ENCODE measurements at regions not wholly inside any gene's neighbourhood (a gene's known extent, or its start where the extent isn't known, plus 50 kb on each side); places are given as distances from the start of the nearest gene placed in this dataset.

GRCh38 chr3:31159331-31160039 is 265.0 kb upstream of the GADL1 start:
- Histone ChIP-seq H3K4me2 (no peak overlapping the region), H3K4me3 (IDR thresholded peaks at IDR 0.05; ENCODE audit: insufficient read depth, low read depth, low read length) (no peak overlapping the region), H3K4me1 (ENCODE audit: low read depth, poor library complexity, severe bottlenecking) (no peaks in the 10 kb centered on the region), H3K27me3 (ENCODE audit: insufficient read depth, low read depth) (no peaks in the 10 kb centered on the region), H3K27ac (no peak overlapping the region), H3K36me3 (ENCODE audit: insufficient read depth) (no peaks in the 10 kb centered on the region), H4K20me1 (ENCODE audit: insufficient read depth) (no peaks in the 10 kb centered on the region), H3K9ac (no peak overlapping the region), H3K79me2 (ENCODE audit: insufficient read depth, low read depth) (no peaks in the 10 kb centered on the region), H2AFZ (ENCODE audit: low read depth) (no peak overlapping the region)
- TF ChIP-seq CTCF (conservative IDR thresholded peaks at IDR 0.05; ENCODE audit: low read depth, low read length): no peak

GRCh38 chr3:31161889-31162288 is 267.4 kb upstream of the GADL1 start:
- Histone ChIP-seq H3K79me2 (ENCODE audit: insufficient read depth, low read depth) (no peaks in the 10 kb centered on the region), H3K4me2 (no peak overlapping the region), H3K4me1 (ENCODE audit: low read depth, poor library complexity, severe bottlenecking) (no peaks in the 10 kb centered on the region), H3K27me3 (ENCODE audit: insufficient read depth, low read depth) (no peaks in the 10 kb centered on the region), H2AFZ (ENCODE audit: low read depth) (no peak overlapping the region), H3K36me3 (ENCODE audit: insufficient read depth) (no peaks in the 10 kb centered on the region), H3K4me3 (IDR thresholded peaks at IDR 0.05; ENCODE audit: insufficient read depth, low read depth, low read length) (no peak overlapping the region), H4K20me1 (ENCODE audit: insufficient read depth) (no peaks in the 10 kb centered on the region), H3K27ac (no peak overlapping the region), H3K9ac (no peak overlapping the region)
- TF ChIP-seq CTCF (conservative IDR thresholded peaks at IDR 0.05; ENCODE audit: low read depth, low read length): no peak

GRCh38 chr3:31164381-31164780 is 269.9 kb upstream of the GADL1 start:
- Histone ChIP-seq H4K20me1 (ENCODE audit: insufficient read depth) (no peaks in the 10 kb centered on the region), H3K4me1 (ENCODE audit: low read depth, poor library complexity, severe bottlenecking) (no peaks in the 10 kb centered on the region), H3K27me3 (ENCODE audit: insufficient read depth, low read depth) (no peaks in the 10 kb centered on the region), H3K9ac (no peak overlapping the region), H2AFZ (ENCODE audit: low read depth) (no peak overlapping the region), H3K4me3 (IDR thresholded peaks at IDR 0.05; ENCODE audit: insufficient read depth, low read depth, low read length) (no peak overlapping the region), H3K36me3 (ENCODE audit: insufficient read depth) (no peaks in the 10 kb centered on the region), H3K27ac (no peak overlapping the region), H3K4me2 (no peak overlapping the region), H3K79me2 (ENCODE audit: insufficient read depth, low read depth) (no peaks in the 10 kb centered on the region)
- no peak for TF ChIP-seq CTCF (conservative IDR thresholded peaks at IDR 0.05; ENCODE audit: low read depth, low read length)

- Histone ChIP-seq H3K27me3 (ENCODE audit: insufficient read depth, low read depth) (no peaks in the 10 kb centered on the region), H3K27ac (no peak overlapping the region), H3K4me1 (ENCODE audit: low read depth, poor library complexity, severe bottlenecking) (no peaks in the 10 kb centered on the region), H3K4me3 (IDR thresholded peaks at IDR 0.05; ENCODE audit: insufficient read depth, low read depth, low read length) (no peak overlapping the region), H3K4me2 (no peak overlapping the region), H4K20me1 (ENCODE audit: insufficient read depth) (no peaks in the 10 kb centered on the region), H3K36me3 (ENCODE audit: insufficient read depth) (no peaks in the 10 kb centered on the region), H3K9ac (no peak overlapping the region), H3K79me2 (ENCODE audit: insufficient read depth, low read depth) (no peaks in the 10 kb centered on the region), H2AFZ (ENCODE audit: low read depth) (no peak overlapping the region)
- no peak for TF ChIP-seq CTCF (conservative IDR thresholded peaks at IDR 0.05; ENCODE audit: low read depth, low read length)
Observed at GRCh38 chr3:31165399-31165860, 271.0 kb upstream of the GADL1 start.
